Endodermal cell (in vitro differentiated cells): ENCODE measurements at regions not wholly inside any gene's neighbourhood (a gene's known extent, or its start where the extent isn't known, plus 50 kb on each side); places are given as distances from the start of the nearest gene placed in this dataset.

ENCODE experiments used
- DNase-seq: peaks from one replicate; pipeline ENCODE4 v3.0.0-alpha.2; 2017
- H3K27ac ChIP-seq: 2 replicates; pipeline ENCODE4 v1.5.1; 2013; ENCODE audit warnings: mild to moderate bottlenecking, low read depth, low read length, moderate library complexity
- H3K27me3 ChIP-seq: 2 replicates; pipeline ENCODE4 v1.6.1; 2013; ENCODE audit warnings: mild to moderate bottlenecking, low read length, moderate library complexity; ENCODE audit not compliant: insufficient read depth, control insufficient read depth, poor library complexity, severe bottlenecking
- H3K36me3 ChIP-seq: 2 replicates; pipeline ENCODE4 v1.7.0; 2013; ENCODE audit warnings: mild to moderate bottlenecking, low read length, moderate library complexity; ENCODE audit not compliant: control insufficient read depth, insufficient read depth
- H3K4me1 ChIP-seq: one replicate; pipeline ENCODE4 v1.7.0; 2013; ENCODE audit warnings: low read length; ENCODE audit not compliant: control insufficient read depth, insufficient read depth
- H3K4me3 ChIP-seq: 2 replicates; pipeline ENCODE4 v1.5.1; 2013; ENCODE audit warnings: mild to moderate bottlenecking, low read length, moderate library complexity
- H3K9ac ChIP-seq: 2 replicates; pipeline ENCODE4 v1.6.1; 2013; ENCODE audit warnings: mild to moderate bottlenecking, low read length, moderate library complexity; ENCODE audit not compliant: poor library complexity, severe bottlenecking; ENCODE audit errors: extremely low read depth
- H3K9me3 ChIP-seq: 2 replicates; pipeline ENCODE4 v1.6.1; 2013; ENCODE audit warnings: mild to moderate bottlenecking, low read length, moderate library complexity; ENCODE audit not compliant: control insufficient read depth
- H3K27ac Mint-ChIP-seq: 2 replicates; pipeline ENCODE4 v1.8.0; 2020; ENCODE audit warnings: mixed read lengths
- H3K27me3 Mint-ChIP-seq: 2 replicates; pipeline ENCODE4 v1.8.0; 2021; ENCODE audit warnings: mild to moderate bottlenecking, mixed read lengths; ENCODE audit not compliant: insufficient read depth
- H3K36me3 Mint-ChIP-seq: 2 replicates; pipeline ENCODE4 v1.8.0; 2020; ENCODE audit warnings: low read depth, mixed read lengths
- H3K4me1 Mint-ChIP-seq: 2 replicates; pipeline ENCODE4 v1.8.0; 2020; ENCODE audit warnings: mixed read lengths
- H3K4me3 Mint-ChIP-seq: 2 replicates; pipeline ENCODE4 v1.8.0; 2020; ENCODE audit warnings: mild to moderate bottlenecking, moderate library complexity, mixed read lengths
- H3K9me3 Mint-ChIP-seq: 2 replicates; pipeline ENCODE4 v1.8.0; 2020; ENCODE audit warnings: mild to moderate bottlenecking, mixed read lengths
- WGBS, 2 experiments: methylation state at CpG; one replicate each; pipeline versions ENCODE4 v1.1.5 to v1.1.7; 2013; ENCODE audit warnings: missing lambda C conversion rate in 2 of 2, mixed read lengths in 1 of 2; ENCODE audit not compliant: insufficient coverage in 1 of 2, insufficient read length in 1 of 2; 5-methylcytosine and 5-hydroxymethylcytosine counted together
- TF ChIP-seq, protein P1 (sequence below): fragments of 200-600 bp; sonication (generic); conservative IDR thresholded peaks from 2 replicates; pipeline ENCODE4 v1.5.0; 2021; ENCODE audit warnings: antibody characterized with exemption, mild to moderate bottlenecking

DNA sequence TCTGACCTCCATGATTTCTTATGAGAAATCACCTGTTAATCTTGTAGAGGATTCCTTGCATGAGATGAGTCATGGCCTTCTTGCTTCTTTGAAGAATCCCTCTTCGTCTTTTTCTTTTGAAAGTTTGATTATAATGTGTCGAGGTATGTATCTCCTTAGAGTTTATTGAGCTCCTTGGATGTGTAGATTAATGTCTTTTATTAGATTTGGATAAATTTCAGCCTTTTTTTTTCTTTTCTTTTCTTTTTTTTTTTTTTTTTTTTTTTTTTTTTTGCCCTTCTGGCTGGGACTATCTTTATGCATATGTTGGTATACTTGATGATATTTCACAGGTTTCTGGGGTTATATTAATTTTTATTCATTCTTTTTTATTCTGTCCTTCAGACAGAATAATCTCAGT, 72.3 kb upstream of the ITGA4 start:
- H3K36me3 ChIP-seq = no peaks in the 10 kb centered on the region
- H3K9me3 ChIP-seq = no peaks in the 10 kb centered on the region
- Mint-ChIP-seq H3K9me3 (no peaks in the 10 kb centered on the region), H3K27me3 (no peaks in the 10 kb centered on the region), H3K36me3 (no peaks in the 10 kb centered on the region), H3K27ac (no peak overlapping the region), H3K4me1 (no peaks in the 10 kb centered on the region), H3K4me3 (no peak overlapping the region)
- 77% methylated on average over 1 of the region's 2 CpGs; no CpG with 5 or more reads in 1 of the 2 experiments for WGBS, 2 experiments
- no peak overlapping the region for H3K4me3 ChIP-seq
- H3K4me1 ChIP-seq = no peaks in the 10 kb centered on the region
- H3K9ac ChIP-seq = no peak overlapping the region
- H3K27me3 ChIP-seq = no peaks in the 10 kb centered on the region
- TF ChIP-seq, protein P1, sequence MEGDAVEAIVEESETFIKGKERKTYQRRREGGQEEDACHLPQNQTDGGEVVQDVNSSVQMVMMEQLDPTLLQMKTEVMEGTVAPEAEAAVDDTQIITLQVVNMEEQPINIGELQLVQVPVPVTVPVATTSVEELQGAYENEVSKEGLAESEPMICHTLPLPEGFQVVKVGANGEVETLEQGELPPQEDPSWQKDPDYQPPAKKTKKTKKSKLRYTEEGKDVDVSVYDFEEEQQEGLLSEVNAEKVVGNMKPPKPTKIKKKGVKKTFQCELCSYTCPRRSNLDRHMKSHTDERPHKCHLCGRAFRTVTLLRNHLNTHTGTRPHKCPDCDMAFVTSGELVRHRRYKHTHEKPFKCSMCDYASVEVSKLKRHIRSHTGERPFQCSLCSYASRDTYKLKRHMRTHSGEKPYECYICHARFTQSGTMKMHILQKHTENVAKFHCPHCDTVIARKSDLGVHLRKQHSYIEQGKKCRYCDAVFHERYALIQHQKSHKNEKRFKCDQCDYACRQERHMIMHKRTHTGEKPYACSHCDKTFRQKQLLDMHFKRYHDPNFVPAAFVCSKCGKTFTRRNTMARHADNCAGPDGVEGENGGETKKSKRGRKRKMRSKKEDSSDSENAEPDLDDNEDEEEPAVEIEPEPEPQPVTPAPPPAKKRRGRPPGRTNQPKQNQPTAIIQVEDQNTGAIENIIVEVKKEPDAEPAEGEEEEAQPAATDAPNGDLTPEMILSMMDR = no peak
- no peak overlapping the region for H3K27ac ChIP-seq
- no peak for DNase-seq

DNA sequence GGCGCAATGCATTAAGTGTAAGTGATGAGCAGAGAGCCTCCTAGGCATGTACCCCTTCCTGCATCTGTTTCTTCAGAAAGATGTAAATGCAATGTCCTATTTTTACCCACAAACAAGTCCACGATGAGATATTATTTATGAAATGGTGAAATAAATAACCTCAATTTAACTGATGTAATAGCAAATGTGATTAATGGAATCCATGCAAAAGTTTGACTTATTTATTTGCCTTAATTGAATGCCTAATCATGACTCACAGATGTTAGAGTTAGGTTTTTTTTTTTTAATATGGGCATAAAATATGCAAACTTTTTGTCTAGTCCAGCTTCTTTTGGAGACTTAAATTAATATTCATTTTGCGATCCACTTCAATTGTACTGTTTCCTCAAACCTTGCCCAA, 67.7 kb upstream of the ITGA4 start:
- Histone ChIP-seq H3K9me3 (no peaks in the 10 kb centered on the region), H3K9ac (no peak overlapping the region), H3K4me1 (no peaks in the 10 kb centered on the region), H3K27ac (no peak overlapping the region), H3K27me3 (no peaks in the 10 kb centered on the region), H3K36me3 (no peaks in the 10 kb centered on the region), H3K4me3 (no peak overlapping the region)
- no peak overlapping the region for H3K27ac Mint-ChIP-seq
- H3K27me3 Mint-ChIP-seq = no peaks in the 10 kb centered on the region
- H3K4me1 Mint-ChIP-seq = no peaks in the 10 kb centered on the region
- DNase-seq = no peak
- no peaks in the 10 kb centered on the region for H3K9me3 Mint-ChIP-seq
- TF ChIP-seq, protein P1 = no peak
- no peak overlapping the region for H3K4me3 Mint-ChIP-seq
- no peaks in the 10 kb centered on the region for H3K36me3 Mint-ChIP-seq
- 83 to 94% methylated on average over 2 to 3 of the region's 3 CpGs for WGBS, 2 experiments

DNA sequence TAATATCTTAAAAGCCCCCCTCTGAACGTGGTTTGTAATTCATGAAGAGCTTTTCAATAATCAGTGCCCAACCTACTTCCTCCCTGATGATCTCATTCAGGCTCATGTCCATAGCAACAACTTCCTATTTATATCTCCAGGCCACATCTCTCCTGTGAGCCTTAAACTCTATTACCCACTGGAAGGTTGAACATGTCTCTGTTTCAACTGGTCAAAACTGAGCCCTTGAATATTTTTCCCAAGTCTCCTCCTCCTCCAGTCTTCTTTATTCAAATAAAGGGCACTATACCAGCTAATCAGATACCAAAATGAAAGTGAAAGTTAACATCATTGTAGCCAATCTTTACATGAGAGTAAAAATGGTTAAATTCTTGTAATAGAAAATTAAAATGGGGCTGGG, 63.7 kb upstream of the ITGA4 start:
- no peak for DNase-seq
- no peaks in the 10 kb centered on the region for H3K36me3 ChIP-seq
- no peaks in the 10 kb centered on the region for H3K9me3 Mint-ChIP-seq
- H3K4me3 Mint-ChIP-seq = no peak overlapping the region
- no peaks in the 10 kb centered on the region for H3K9me3 ChIP-seq
- H3K9ac ChIP-seq = no peak overlapping the region
- no peaks in the 10 kb centered on the region for H3K36me3 Mint-ChIP-seq
- WGBS, 2 experiments = 70% methylated on average over 1 of the region's 1 CpG; no CpG with 5 or more reads in 1 of the 2 experiments
- no peak overlapping the region for H3K4me3 ChIP-seq
- TF ChIP-seq, protein P1 = no peak
- no peaks in the 10 kb centered on the region for H3K27me3 ChIP-seq
- no peak overlapping the region for H3K27ac Mint-ChIP-seq
- no peaks in the 10 kb centered on the region for H3K4me1 ChIP-seq
- no peak overlapping the region for H3K27ac ChIP-seq
- H3K27me3 Mint-ChIP-seq = no peaks in the 10 kb centered on the region
- H3K4me1 Mint-ChIP-seq = no peaks in the 10 kb centered on the region
